HEK293 (cell line): ENCODE measurements at regions not wholly inside any gene's neighbourhood (a gene's known extent, or its start where the extent isn't known, plus 50 kb on each side); places are given as distances from the start of the nearest gene placed in this dataset.

Experiments
- CTCF ChIP-seq: fragments of 450-650 bp; formaldehyde crosslinking; IDR thresholded peaks from 2 replicates; pipeline ENCODE4 v1.5.1; 2016; ENCODE audit warnings: missing biosample characterization, missing genetic modification characterization
- GFI1B ChIP-seq: fragments of 450-650 bp; formaldehyde crosslinking; IDR thresholded peaks from 2 replicates; pipeline ENCODE4 v1.5.1; 2016; ENCODE audit warnings: missing biosample characterization, missing genetic modification characterization
- TRIM28 ChIP-seq: IDR thresholded peaks from 2 replicates; pipeline ENCODE4 v1.6.1; 2011; ENCODE audit warnings: low read length, control low read depth, borderline replicate concordance
- ZBTB17 ChIP-seq: fragments of 450-650 bp; formaldehyde crosslinking; IDR thresholded peaks from 2 replicates; pipeline ENCODE4 v1.5.1; 2016; ENCODE audit warnings: missing biosample characterization, missing genetic modification characterization
- ZBTB26 ChIP-seq: fragments of 450-650 bp; formaldehyde crosslinking; optimal IDR thresholded peaks from 2 replicates; pipeline ENCODE3; 2016; ENCODE audit warnings: missing biosample characterization, mild to moderate bottlenecking, missing genetic modification characterization
- ZNF10 ChIP-seq: fragments of 450-650 bp; formaldehyde crosslinking; IDR thresholded peaks from 2 replicates; pipeline ENCODE4 v1.5.1; 2017; ENCODE audit warnings: missing biosample characterization, missing genetic modification characterization
- ZNF239 ChIP-seq: fragments of 450-650 bp; formaldehyde crosslinking; IDR thresholded peaks from 2 replicates; pipeline ENCODE4 v1.5.1; 2016; ENCODE audit warnings: missing biosample characterization, missing genetic modification characterization
- ZNF274 ChIP-seq, 2 experiments: fragments of 200-500 bp in 1 of 2; fragments of 450-650 bp in 1 of 2; sonication (Bioruptor generic) in 1 of 2; formaldehyde crosslinking in 1 of 2; IDR thresholded peaks; 2 replicates each; pipeline versions ENCODE4 v1.5.1 to v1.6.1; 2014 to 2016; ENCODE audit warnings: borderline replicate concordance in 1 of 2, inconsistent platforms in 1 of 2, low read length in 1 of 2, missing biosample characterization in 1 of 2, missing genetic modification characterization in 1 of 2
- ZNF624 ChIP-seq: fragments of 450-650 bp; formaldehyde crosslinking; IDR thresholded peaks from 2 replicates; pipeline ENCODE4 v1.5.1; 2017; ENCODE audit warnings: missing biosample characterization, missing genetic modification characterization
- ZNF660 ChIP-seq: fragments of 450-650 bp; IDR thresholded peaks from 2 replicates; pipeline ENCODE4 v1.5.1; 2018; ENCODE audit warnings: missing biosample characterization, mild to moderate bottlenecking, missing genetic modification characterization
- ZNF707 ChIP-seq: fragments of 450-650 bp; formaldehyde crosslinking; IDR thresholded peaks from 2 replicates; pipeline ENCODE4 v1.5.1; 2016; ENCODE audit warnings: missing biosample characterization, missing genetic modification characterization
- ZNF830 ChIP-seq: fragments of 450-650 bp; IDR thresholded peaks from 2 replicates; pipeline ENCODE4 v1.5.0; 2018; ENCODE audit warnings: missing biosample characterization, missing genetic modification characterization, low read depth, mild to moderate bottlenecking, moderate library complexity

GRCh38 chr3:102545276-102545675 is 110.5 kb downstream of the ZPLD1 start:
- TF ChIP-seq CTCF (no peak), TRIM28 (no peak), ZNF239 (tag by site-specific recombination) (no peak), ZNF274 (IDR thresholded peaks at IDR 0.05; ENCODE audit: low read length) (no peak), ZNF274 (tag by site-specific recombination; IDR thresholded peaks at IDR 0.05; ENCODE audit: borderline replicate concordance) (no peak), ZBTB26 (tag by site-specific recombination) (no peak), ZNF830 (tag by site-specific recombination) (no peak), ZNF10 (tag by site-specific recombination) (no peak), ZNF660 (tag by site-specific recombination) (no peak), ZNF624 (no peak), ZNF707 (tag by site-specific recombination) (no peak), GFI1B (tag by site-specific recombination) (no peak), ZBTB17 (no peak)
